OCI-LY1 (cell line): ENCODE measurements at regions not wholly inside any gene's neighbourhood (a gene's known extent, or its start where the extent isn't known, plus 50 kb on each side); places are given as distances from the start of the nearest gene placed in this dataset.

Experiments used
- H2AFZ ChIP-seq: fragments of 200-600 bp; sonication (generic), shearing (Covaris generic); 2 replicates; pipeline ENCODE4 v1.6.0; 2014; ENCODE audit warnings: antibody characterized with exemption, mild to moderate bottlenecking, low read length
- H3F3A ChIP-seq: fragments of 200-600 bp; sonication (generic), shearing (Covaris generic); 2 replicates; pipeline ENCODE4 v1.6.0; 2014; ENCODE audit warnings: mild to moderate bottlenecking, antibody characterized with exemption, low read length, moderate library complexity; ENCODE audit not compliant: insufficient read depth
- H3K27ac ChIP-seq: fragments of 200-600 bp; sonication (generic); 2 replicates; pipeline ENCODE4 v1.5.1; 2014; ENCODE audit warnings: low read length, mixed run types, mild to moderate bottlenecking, low read depth; ENCODE audit not compliant: poor library complexity, severe bottlenecking
- H3K27me3 ChIP-seq: fragments of 200-600 bp; sonication (generic); 2 replicates; pipeline ENCODE4 v1.6.0; 2014; ENCODE audit warnings: antibody characterized with exemption, mild to moderate bottlenecking, low read length, moderate library complexity; ENCODE audit not compliant: insufficient read depth
- H3K36me3 ChIP-seq: fragments of 200-600 bp; sonication (generic); 2 replicates; pipeline ENCODE4 v1.6.1; 2014; ENCODE audit warnings: mild to moderate bottlenecking, antibody characterized with exemption, low read length, moderate library complexity, mixed read lengths; ENCODE audit not compliant: insufficient read depth
- H3K4me1 ChIP-seq: fragments of 200-600 bp; sonication (generic); 2 replicates; pipeline ENCODE4 v1.5.1; 2014; ENCODE audit warnings: mild to moderate bottlenecking, low read length, moderate library complexity; ENCODE audit not compliant: insufficient read depth, severe bottlenecking
- H3K4me2 ChIP-seq: fragments of 200-600 bp; sonication (generic), shearing (Covaris generic); 2 replicates; pipeline ENCODE4 v1.6.1; 2014; ENCODE audit warnings: low read length
- H3K4me3 ChIP-seq: fragments of 200-600 bp; sonication (generic); 2 replicates; pipeline ENCODE4 v1.5.1; 2014; ENCODE audit warnings: low read length, low read depth, mild to moderate bottlenecking, mixed read lengths; ENCODE audit not compliant: poor library complexity, severe bottlenecking
- H3K79me2 ChIP-seq: fragments of 200-600 bp; shearing (Covaris generic); 2 replicates; pipeline ENCODE4 v1.6.1; 2016; ENCODE audit warnings: mixed run types, low read length, mixed read lengths; ENCODE audit not compliant: insufficient read depth
- H3K9ac ChIP-seq: fragments of 200-600 bp; sonication (generic), shearing (Covaris generic); 2 replicates; pipeline ENCODE4 v1.6.1; 2014; ENCODE audit warnings: mild to moderate bottlenecking, low read length, mixed read lengths
- H3K9me2 ChIP-seq: fragments of 200-600 bp; sonication (generic), shearing (Covaris generic); 2 replicates; pipeline ENCODE4 v1.6.1; 2014; ENCODE audit warnings: low read depth, mild to moderate bottlenecking, low read length, mixed read lengths
- H3K9me3 ChIP-seq: fragments of 200-600 bp; shearing (Covaris generic); 2 replicates; pipeline ENCODE4 v1.6.1; 2014; ENCODE audit warnings: low read length, mixed read lengths
- H4K20me1 ChIP-seq: fragments of 200-600 bp; sonication (generic), shearing (Covaris generic); 2 replicates; pipeline ENCODE4 v1.6.0; 2016; ENCODE audit warnings: mild to moderate bottlenecking, low read length; ENCODE audit not compliant: insufficient read depth
- EZH2 ChIP-seq: fragments of 200-600 bp; sonication (generic), shearing (Covaris generic); IDR thresholded peaks from 2 replicates; pipeline ENCODE4 v1.8.0; 2017; ENCODE audit warnings: borderline replicate concordance, mixed run types, mild to moderate bottlenecking, antibody characterized with exemption, low read length, moderate library complexity, mixed read lengths
- TF ChIP-seq, protein P1 (sequence below): fragments of 200-600 bp; sonication (generic), shearing (Covaris generic); IDR thresholded peaks from 2 replicates; pipeline ENCODE4 v1.5.1; 2017; ENCODE audit warnings: mild to moderate bottlenecking, antibody characterized with exemption, low read length, moderate library complexity, mixed read lengths

DNA sequence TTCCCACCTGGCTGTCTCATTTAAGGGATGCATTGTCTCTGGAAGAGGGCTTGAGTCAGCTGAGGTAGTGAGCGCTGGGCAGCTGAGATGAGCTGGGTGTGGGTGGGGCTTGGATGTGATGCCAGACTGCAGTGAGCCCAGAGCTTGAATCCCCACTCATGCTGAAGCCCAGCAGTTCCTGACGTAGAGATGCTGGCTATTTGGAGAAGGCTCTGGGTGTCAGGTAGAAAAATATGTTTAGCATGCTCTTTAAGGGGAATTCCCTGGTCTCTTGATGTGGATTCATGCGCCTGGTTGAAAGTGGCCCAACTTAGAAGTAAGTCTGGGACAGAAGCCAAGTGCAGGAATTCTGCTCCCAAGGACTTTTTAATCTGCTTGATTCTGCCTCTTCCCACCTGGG lies 241.5 kb upstream of the IGFBP3 start:
- Histone ChIP-seq H3K4me3 (no peak overlapping the region), H4K20me1 (no peaks in the 10 kb centered on the region), H3F3A (no peaks in the 10 kb centered on the region), H3K9me2 (no peaks in the 10 kb centered on the region), H3K27ac (no peak overlapping the region), H3K36me3 (no peaks in the 10 kb centered on the region), H3K79me2 (no peaks in the 10 kb centered on the region), H3K9me3 (no peaks in the 10 kb centered on the region), H3K27me3 (no peaks in the 10 kb centered on the region), H2AFZ (no peak overlapping the region), H3K9ac (no peak overlapping the region), H3K4me2 (no peak overlapping the region), H3K4me1 (no peaks in the 10 kb centered on the region)
- TF ChIP-seq, protein P1, sequence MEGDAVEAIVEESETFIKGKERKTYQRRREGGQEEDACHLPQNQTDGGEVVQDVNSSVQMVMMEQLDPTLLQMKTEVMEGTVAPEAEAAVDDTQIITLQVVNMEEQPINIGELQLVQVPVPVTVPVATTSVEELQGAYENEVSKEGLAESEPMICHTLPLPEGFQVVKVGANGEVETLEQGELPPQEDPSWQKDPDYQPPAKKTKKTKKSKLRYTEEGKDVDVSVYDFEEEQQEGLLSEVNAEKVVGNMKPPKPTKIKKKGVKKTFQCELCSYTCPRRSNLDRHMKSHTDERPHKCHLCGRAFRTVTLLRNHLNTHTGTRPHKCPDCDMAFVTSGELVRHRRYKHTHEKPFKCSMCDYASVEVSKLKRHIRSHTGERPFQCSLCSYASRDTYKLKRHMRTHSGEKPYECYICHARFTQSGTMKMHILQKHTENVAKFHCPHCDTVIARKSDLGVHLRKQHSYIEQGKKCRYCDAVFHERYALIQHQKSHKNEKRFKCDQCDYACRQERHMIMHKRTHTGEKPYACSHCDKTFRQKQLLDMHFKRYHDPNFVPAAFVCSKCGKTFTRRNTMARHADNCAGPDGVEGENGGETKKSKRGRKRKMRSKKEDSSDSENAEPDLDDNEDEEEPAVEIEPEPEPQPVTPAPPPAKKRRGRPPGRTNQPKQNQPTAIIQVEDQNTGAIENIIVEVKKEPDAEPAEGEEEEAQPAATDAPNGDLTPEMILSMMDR = no peak
- no peak for TF ChIP-seq EZH2

DNA sequence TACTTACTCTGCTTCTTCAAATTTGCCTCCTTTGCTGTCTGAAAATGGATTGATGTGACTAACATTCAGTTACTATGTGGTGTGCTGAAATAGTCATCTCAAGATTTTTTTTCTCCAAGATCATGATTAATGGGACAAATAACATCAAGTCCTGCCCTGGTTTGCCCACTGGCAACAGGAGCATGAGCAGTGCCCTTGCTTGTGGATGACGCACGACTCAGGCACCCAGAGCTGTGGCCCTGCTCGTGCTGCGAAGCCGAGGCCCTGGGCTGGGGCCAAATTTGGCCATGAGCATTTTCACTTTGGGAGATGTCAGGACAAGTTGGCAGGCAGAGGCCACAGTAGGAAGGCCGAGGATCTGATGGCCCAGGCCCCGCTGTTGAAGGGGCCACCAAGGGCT lies 239.8 kb upstream of the IGFBP3 start:
- no peaks in the 10 kb centered on the region for H3K9me3 ChIP-seq
- no peak overlapping the region for H2AFZ ChIP-seq
- TF ChIP-seq, protein P1 = no peak
- no peak for TF ChIP-seq EZH2
- H3K4me1 ChIP-seq = no peaks in the 10 kb centered on the region
- H3K27me3 ChIP-seq = no peaks in the 10 kb centered on the region
- no peaks in the 10 kb centered on the region for H3F3A ChIP-seq
- H3K79me2 ChIP-seq = no peaks in the 10 kb centered on the region
- no peaks in the 10 kb centered on the region for H3K9me2 ChIP-seq
- no peak overlapping the region for H3K9ac ChIP-seq
- H3K36me3 ChIP-seq = no peaks in the 10 kb centered on the region
- no peak overlapping the region for H3K27ac ChIP-seq
- H4K20me1 ChIP-seq = no peaks in the 10 kb centered on the region
- no peak overlapping the region for H3K4me2 ChIP-seq
- no peak overlapping the region for H3K4me3 ChIP-seq

- H3K27ac ChIP-seq = no peak overlapping the region
- H3K9ac ChIP-seq = no peak overlapping the region
- H4K20me1 ChIP-seq = no peaks in the 10 kb centered on the region
Measured at GRCh38 chr7:46157931-46158330, 236.9 kb upstream of the IGFBP3 start.

More at GRCh38 chr7:46157931-46158330, 236.9 kb upstream of the IGFBP3 start:
- H3K36me3 ChIP-seq = no peaks in the 10 kb centered on the region
- no peaks in the 10 kb centered on the region for H3F3A ChIP-seq
- no peaks in the 10 kb centered on the region for H3K9me3 ChIP-seq
- no peaks in the 10 kb centered on the region for H3K79me2 ChIP-seq
- H3K27me3 ChIP-seq = no peaks in the 10 kb centered on the region
- no peak overlapping the region for H2AFZ ChIP-seq
- no peaks in the 10 kb centered on the region for H3K4me1 ChIP-seq
- TF ChIP-seq, protein P1 = no peak
- TF ChIP-seq EZH2 = no peak
- no peak overlapping the region for H3K4me2 ChIP-seq
- H3K4me3 ChIP-seq = no peak overlapping the region
- H3K9me2 ChIP-seq = no peaks in the 10 kb centered on the region
